SK-N-SH (cell line): ENCODE measurements at regions not wholly inside any gene's neighbourhood (a gene's known extent, or its start where the extent isn't known, plus 50 kb on each side); places are given as distances from the start of the nearest gene placed in this dataset.

Experiments
- CTCF ChIP-seq: fragments of 200-600 bp; sonication (generic); IDR thresholded peaks from 2 replicates; pipeline ENCODE4 v1.6.1; 2017; ENCODE audit warnings: antibody characterized with exemption, mild to moderate bottlenecking, moderate library complexity
- EZH2phosphoT487 ChIP-seq: fragments of 200-600 bp; sonication (generic); IDR thresholded peaks from 2 replicates; pipeline ENCODE4 v1.6.1; 2017; ENCODE audit warnings: low read depth, mixed run types, mild to moderate bottlenecking, antibody characterized with exemption, moderate library complexity, borderline replicate concordance
- FOXJ3 ChIP-seq: sonication (generic); formaldehyde crosslinking; IDR thresholded peaks from 2 replicates; pipeline ENCODE4 v1.5.1; 2020; ENCODE audit warnings: mild to moderate bottlenecking, missing genetic modification reagents
- TAF1 ChIP-seq: IDR thresholded peaks from 2 replicates; pipeline ENCODE4 v1.6.1; 2012; ENCODE audit warnings: low read depth, mild to moderate bottlenecking, low read length, moderate library complexity, borderline replicate concordance
- TF ChIP-seq, protein P1 (sequence below): fragments of 150-350 bp; IDR thresholded peaks from 2 replicates; pipeline ENCODE4 v1.6.1; 2017; ENCODE audit warnings: antibody characterized with exemption, low read length, low read depth, borderline replicate concordance

DNA sequence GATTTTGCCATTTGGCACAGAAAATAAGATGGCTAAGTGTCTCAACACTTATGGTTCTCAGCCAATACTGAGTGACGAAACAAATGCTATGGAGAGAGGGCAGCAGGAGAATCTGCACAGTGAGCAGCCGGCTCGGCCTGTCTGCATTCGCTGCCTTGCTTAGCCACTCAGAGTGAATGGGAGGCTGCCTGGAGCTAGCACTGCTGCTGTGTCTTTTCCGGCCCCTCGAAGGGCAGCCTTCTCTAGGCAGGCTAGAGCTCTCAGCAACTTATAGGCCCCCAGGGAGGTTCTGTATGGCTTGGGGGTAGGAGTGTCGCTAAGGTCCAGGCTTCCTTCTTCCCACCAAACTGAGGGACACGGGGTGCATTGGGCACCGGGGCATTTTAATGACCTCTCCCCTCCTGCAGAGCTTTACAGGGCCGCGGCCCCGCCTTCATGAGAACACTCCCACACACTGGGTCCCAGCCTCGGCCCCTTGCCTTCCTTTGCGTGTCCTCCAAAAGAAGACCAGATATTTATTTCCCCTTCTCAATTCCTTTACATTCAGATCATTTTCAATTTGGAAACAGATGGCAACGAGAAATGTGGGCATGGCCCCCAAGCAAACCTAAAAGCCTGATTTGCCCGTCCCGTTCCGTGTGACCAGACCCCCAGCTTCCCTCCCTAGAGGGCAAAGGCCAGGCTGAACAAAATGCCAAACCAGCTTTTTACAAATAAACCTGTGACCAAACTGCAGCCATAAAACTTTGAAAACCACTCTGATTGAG, 670.9 kb downstream of the TOX3 start:
- TF ChIP-seq FOXJ3 (CRISPR knock-in tag) (no peak), EZH2phosphoT487 (no peak), CTCF (no peak), TAF1 (no peak)
- TF ChIP-seq, protein P1, sequence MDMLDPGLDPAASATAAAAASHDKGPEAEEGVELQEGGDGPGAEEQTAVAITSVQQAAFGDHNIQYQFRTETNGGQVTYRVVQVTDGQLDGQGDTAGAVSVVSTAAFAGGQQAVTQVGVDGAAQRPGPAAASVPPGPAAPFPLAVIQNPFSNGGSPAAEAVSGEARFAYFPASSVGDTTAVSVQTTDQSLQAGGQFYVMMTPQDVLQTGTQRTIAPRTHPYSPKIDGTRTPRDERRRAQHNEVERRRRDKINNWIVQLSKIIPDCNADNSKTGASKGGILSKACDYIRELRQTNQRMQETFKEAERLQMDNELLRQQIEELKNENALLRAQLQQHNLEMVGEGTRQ: no peak
